Neural cell (in vitro differentiated cells): ENCODE measurements at regions not wholly inside any gene's neighbourhood (a gene's known extent, or its start where the extent isn't known, plus 50 kb on each side); places are given as distances from the start of the nearest gene placed in this dataset.

Source experiments
- H2AFZ ChIP-seq: fragments of 200-600, 300-800 bp; sonication (generic), shearing (Covaris generic); 2 replicates; pipeline ENCODE4 v1.6.0; 2014; ENCODE audit warnings: low read depth, mild to moderate bottlenecking, antibody characterized with exemption, low read length, moderate library complexity
- H3F3A ChIP-seq: fragments of 200-600 bp; shearing (Covaris generic); 2 replicates; pipeline ENCODE4 v1.6.1; 2016; ENCODE audit warnings: mild to moderate bottlenecking, moderate library complexity, mixed read lengths, antibody characterized with exemption, low read length; ENCODE audit not compliant: insufficient read depth, poor library complexity, severe bottlenecking
- H3K27ac ChIP-seq: fragments of 200-600, 300-800 bp; sonication (generic), shearing (Covaris generic); 2 replicates; pipeline ENCODE4 v1.5.1; 2014; ENCODE audit warnings: mild to moderate bottlenecking, low read length, moderate library complexity
- H3K27me3 ChIP-seq: fragments of 300-800, 200-600 bp; sonication (generic), shearing (Covaris generic); 2 replicates; pipeline ENCODE4 v1.6.0; 2014; ENCODE audit warnings: mild to moderate bottlenecking, low read depth, low read length, moderate library complexity; ENCODE audit not compliant: insufficient read depth
- H3K36me3 ChIP-seq: fragments of 300-800, 200-600 bp; sonication (generic), shearing (Covaris generic); 2 replicates; pipeline ENCODE4 v1.5.1; 2014; ENCODE audit warnings: mild to moderate bottlenecking, antibody characterized with exemption, low read length, moderate library complexity; ENCODE audit not compliant: insufficient read depth
- H3K4me2 ChIP-seq: fragments of 300-800, 200-600 bp; sonication (generic), shearing (Covaris generic); 2 replicates; pipeline ENCODE4 v1.6.0; 2014; ENCODE audit warnings: mild to moderate bottlenecking, low read length
- H3K4me3 ChIP-seq: fragments of 300-800, 200-600 bp; sonication (generic), shearing (Covaris generic); 2 replicates; pipeline ENCODE4 v1.5.1; 2014; ENCODE audit warnings: mild to moderate bottlenecking, low read length, moderate library complexity
- H3K79me2 ChIP-seq: fragments of 200-600 bp; shearing (Covaris generic); replicated peaks from 2 replicates; pipeline ENCODE4 v1.6.0; 2014; ENCODE audit warnings: mild to moderate bottlenecking, low read length, moderate library complexity; ENCODE audit not compliant: insufficient read depth
- H3K9ac ChIP-seq: fragments of 300-800, 200-600 bp; sonication (generic), shearing (Covaris generic); 2 replicates; pipeline ENCODE4 v1.6.1; 2016; ENCODE audit warnings: mild to moderate bottlenecking, low read length, mixed read lengths
- H3K9me2 ChIP-seq: fragments of 200-600 bp; shearing (Covaris generic); 2 replicates; pipeline ENCODE4 v1.6.1; 2016; ENCODE audit warnings: mild to moderate bottlenecking, low read length, mixed read lengths; ENCODE audit not compliant: insufficient read depth
- H3K9me3 ChIP-seq: fragments of 200-600, 300-800 bp; sonication (generic), shearing (Covaris generic); 2 replicates; pipeline ENCODE4 v1.6.1; 2016; ENCODE audit warnings: mild to moderate bottlenecking, mixed run types, low read length, moderate library complexity, mixed read lengths
- H4K20me1 ChIP-seq: fragments of 200-600 bp; shearing (Covaris generic); 2 replicates; pipeline ENCODE4 v1.6.1; 2016; ENCODE audit warnings: mild to moderate bottlenecking, mixed run types; ENCODE audit not compliant: insufficient read depth
- CTCF ChIP-seq: fragments of 450-650 bp; IDR thresholded peaks from 2 replicates; pipeline ENCODE4 v1.5.1; 2014; ENCODE audit warnings: antibody characterized with exemption, mild to moderate bottlenecking, moderate library complexity; ENCODE audit not compliant: poor library complexity, severe bottlenecking
- EP300 ChIP-seq: fragments of 450-650 bp; conservative IDR thresholded peaks from 2 replicates; pipeline ENCODE4 v1.6.1; 2014; ENCODE audit warnings: antibody characterized with exemption, mild to moderate bottlenecking, moderate library complexity; ENCODE audit not compliant: poor library complexity, severe bottlenecking
- EZH2 ChIP-seq: fragments of 200-600, 300-800 bp; shearing (Covaris generic), sonication (generic); IDR thresholded peaks from 2 replicates; pipeline ENCODE4 v1.6.1; 2014; ENCODE audit warnings: antibody characterized with exemption, low read length, borderline replicate concordance, mild to moderate bottlenecking; ENCODE audit not compliant: insufficient read depth, poor library complexity, severe bottlenecking
- MXI1 ChIP-seq: fragments of 450-650 bp; conservative IDR thresholded peaks from 2 replicates; pipeline ENCODE4 v1.6.1; 2014; ENCODE audit warnings: antibody characterized with exemption, mild to moderate bottlenecking; ENCODE audit not compliant: poor library complexity, severe bottlenecking
- POLR2AphosphoS5 ChIP-seq: IDR thresholded peaks from 2 replicates; pipeline ENCODE4 v1.6.1; 2012
- RAD21 ChIP-seq: fragments of 450-650 bp; conservative IDR thresholded peaks from 2 replicates; pipeline ENCODE4 v1.6.1; 2014; ENCODE audit warnings: antibody characterized with exemption, mild to moderate bottlenecking, moderate library complexity
- REST ChIP-seq: IDR thresholded peaks from 2 replicates; pipeline ENCODE4 v1.6.1; 2012; ENCODE audit warnings: borderline replicate concordance
- SMC3 ChIP-seq: fragments of 450-650 bp; conservative IDR thresholded peaks from 2 replicates; pipeline ENCODE4 v1.6.1; 2014; ENCODE audit warnings: antibody characterized with exemption, mild to moderate bottlenecking, moderate library complexity; ENCODE audit not compliant: poor library complexity
- TAF1 ChIP-seq: IDR thresholded peaks from 2 replicates; pipeline ENCODE4 v1.6.1; 2012; ENCODE audit warnings: low read depth

- no peak overlapping the region for H3K27ac ChIP-seq
- H3K4me3 ChIP-seq, result no peak overlapping the region
- no peaks in the 10 kb centered on the region for H3K27me3 ChIP-seq
- H4K20me1 ChIP-seq, result no peaks in the 10 kb centered on the region
- H3K36me3 ChIP-seq, result no peaks in the 10 kb centered on the region
- H3K9ac ChIP-seq, result no peak overlapping the region
- no peak overlapping the region for H2AFZ ChIP-seq
- no peak overlapping the region for H3K4me2 ChIP-seq
- TF ChIP-seq EZH2, result no peak
- TF ChIP-seq CTCF, result no peak
- TF ChIP-seq EP300, result no peak
- TF ChIP-seq SMC3, result no peak
- TF ChIP-seq POLR2AphosphoS5, result no peak
- TF ChIP-seq MXI1, result no peak
- no peak for TF ChIP-seq REST
- no peak for TF ChIP-seq TAF1
- no peak for TF ChIP-seq RAD21
- H3K9me3 ChIP-seq, result no peaks in the 10 kb centered on the region
- H3K79me2 ChIP-seq, result no peaks in the 10 kb centered on the region
- no peaks in the 10 kb centered on the region for H3F3A ChIP-seq
- H3K9me2 ChIP-seq, result no peaks in the 10 kb centered on the region
Observed at GRCh38 chr1:192065087-192065486, 93.2 kb upstream of the RGS18 start.

- H3K27me3 ChIP-seq, result no peaks in the 10 kb centered on the region
- H3K36me3 ChIP-seq, result no peaks in the 10 kb centered on the region
- no peak overlapping the region for H3K9ac ChIP-seq
- no peaks in the 10 kb centered on the region for H4K20me1 ChIP-seq
- no peaks in the 10 kb centered on the region for H3K79me2 ChIP-seq
- TF ChIP-seq CTCF (no peak), SMC3 (no peak), REST (no peak), TAF1 (no peak), EZH2 (no peak), MXI1 (no peak), RAD21 (no peak), POLR2AphosphoS5 (no peak), EP300 (no peak)
- H3K4me3 ChIP-seq, result no peak overlapping the region
- no peaks in the 10 kb centered on the region for H3F3A ChIP-seq
- no peaks in the 10 kb centered on the region for H3K9me3 ChIP-seq
- H2AFZ ChIP-seq, result no peak overlapping the region
- no peaks in the 10 kb centered on the region for H3K9me2 ChIP-seq
- no peak overlapping the region for H3K27ac ChIP-seq
- H3K4me2 ChIP-seq, result no peak overlapping the region
Observed at GRCh38 chr1:192066202-192066601, 92.1 kb upstream of the RGS18 start.
